HG03025 (cell line): ENCODE measurements at regions not wholly inside any gene's neighbourhood (a gene's known extent, or its start where the extent isn't known, plus 50 kb on each side); places are given as distances from the start of the nearest gene placed in this dataset.
"Not testable (repeated sequence)": the region's sequence is repeated elsewhere in the genome, so short reads cannot be mapped to it uniquely, and the experiment has no call there.

ENCODE experiments used
- ATAC-seq: cut with Tn5 transposase; IDR thresholded peaks from one replicate; pipeline ENCODE4 v1.9.1; 2021; ENCODE audit warnings: mild to moderate bottlenecking, moderate library complexity; ENCODE audit not compliant: unreplicated experiment, low FRiP score

DNA sequence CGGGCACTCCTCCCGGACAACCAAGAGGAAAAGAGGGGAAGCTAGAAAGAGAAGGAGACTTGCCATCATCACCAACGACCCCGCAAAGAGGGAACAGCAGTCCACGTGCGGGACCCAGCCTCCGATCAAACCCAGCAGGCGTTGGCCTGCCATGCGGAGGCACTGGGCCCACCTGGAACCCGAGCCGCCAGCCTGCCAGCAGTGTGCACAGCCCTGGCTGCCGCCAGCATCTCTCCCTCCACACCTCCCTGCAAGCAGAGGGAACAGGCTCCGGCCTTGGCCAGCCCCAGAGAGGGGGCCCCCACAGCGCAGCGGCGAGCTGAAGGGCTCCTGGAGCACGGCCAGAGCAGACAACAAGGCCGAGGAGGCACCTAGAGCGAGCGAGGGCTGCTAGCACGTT is 1244.7 kb upstream of the B3GALT2 start:
- no peak for ATAC-seq

DNA sequence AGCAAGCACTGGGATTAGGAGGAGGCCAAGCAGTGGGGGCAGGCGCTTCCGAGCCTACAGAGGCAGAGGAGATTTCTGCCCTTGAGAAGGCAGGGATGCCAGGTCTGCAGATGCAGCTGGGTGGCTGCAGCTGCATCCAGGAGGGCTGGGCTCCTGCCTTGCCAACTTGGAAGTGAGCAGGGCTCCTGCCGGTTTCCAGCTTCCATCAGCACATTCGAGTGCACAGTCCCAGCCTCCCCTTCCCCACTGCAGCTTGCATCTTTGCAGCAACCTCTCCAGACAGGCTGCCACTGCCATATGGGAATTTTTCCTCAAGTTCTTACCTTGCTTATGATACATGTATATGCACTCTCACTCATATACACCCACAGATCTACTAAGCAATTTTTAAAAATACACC is 1234.3 kb upstream of the B3GALT2 start:
- no peak for ATAC-seq

DNA sequence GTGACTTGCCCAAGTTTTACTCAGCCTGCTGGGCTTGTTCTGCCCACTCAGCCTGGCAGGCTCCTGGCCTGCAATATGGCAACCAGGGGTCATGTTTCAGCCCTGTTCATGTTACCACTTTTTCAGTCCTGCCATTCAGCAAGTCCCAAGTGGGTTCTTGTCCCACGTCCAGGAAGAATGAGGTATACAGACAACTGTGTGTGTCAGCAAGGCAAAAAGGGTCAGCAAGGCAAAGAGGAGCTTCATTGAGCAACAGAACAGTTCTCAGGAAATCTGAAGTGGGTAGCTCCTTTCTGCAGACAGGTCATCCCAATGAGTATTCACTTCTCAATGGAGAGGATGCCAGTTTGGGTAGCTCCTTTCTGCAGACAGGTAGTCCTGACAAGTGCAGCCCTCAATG is 1233.3 kb upstream of the B3GALT2 start:
- no peak for ATAC-seq

DNA sequence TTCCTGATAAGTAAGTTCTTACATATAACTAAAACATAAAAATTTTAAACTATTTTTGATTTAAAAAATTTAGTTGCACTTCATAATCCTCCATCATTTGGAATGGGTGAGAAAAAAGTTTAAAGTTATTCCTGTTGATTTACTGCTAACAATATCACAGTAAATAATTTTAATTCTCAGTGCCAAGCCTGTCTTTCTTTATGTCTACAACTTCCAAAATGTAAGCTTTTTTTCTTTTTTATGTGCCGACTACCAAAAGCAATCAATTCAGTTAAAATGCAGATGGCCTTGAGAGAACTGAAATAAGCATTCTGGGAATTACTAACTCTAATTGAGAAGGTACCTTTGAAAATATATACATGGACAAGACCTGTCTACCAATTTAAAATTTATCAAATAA is 1224.3 kb upstream of the B3GALT2 start:
- ATAC-seq: no peak

DNA sequence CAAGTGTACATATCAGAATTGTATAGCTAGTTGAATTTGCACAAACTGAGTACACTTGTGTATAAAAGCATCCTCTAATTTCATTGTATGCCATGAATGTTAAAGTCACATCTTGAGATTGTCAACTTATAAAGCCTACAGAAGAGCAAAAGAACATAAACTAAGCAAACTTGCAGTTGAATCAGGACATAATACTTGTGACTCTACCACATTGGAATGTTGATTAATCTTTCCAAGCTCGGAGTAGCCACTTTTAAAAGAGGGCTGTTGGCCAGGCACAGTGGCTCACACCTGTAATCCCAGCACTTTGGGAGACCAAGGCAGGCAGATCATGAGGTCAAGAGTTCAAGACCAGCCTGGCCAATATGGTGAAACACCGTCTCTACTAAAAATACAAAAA is 1220.8 kb upstream of the B3GALT2 start:
- not testable (repeated sequence) for ATAC-seq

DNA sequence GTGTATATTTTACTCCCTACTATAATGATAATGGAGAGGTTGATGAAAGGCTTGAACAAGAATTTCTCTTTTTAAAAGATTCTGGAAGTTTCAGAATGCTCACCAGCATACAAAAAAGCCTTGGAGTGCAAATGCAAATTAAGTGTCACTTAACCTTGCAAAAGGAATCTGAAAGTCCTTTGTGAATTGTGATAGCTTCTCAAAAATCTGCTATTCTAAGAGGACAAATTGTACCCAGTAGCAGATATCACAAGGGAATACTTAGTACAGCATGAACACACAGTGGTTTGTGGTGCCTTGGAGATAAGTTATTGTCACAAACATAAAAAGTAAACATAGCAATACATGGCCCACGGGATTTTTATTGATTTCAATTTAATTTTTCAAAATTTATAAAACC is 1208.3 kb upstream of the B3GALT2 start:
- ATAC-seq: no peak

DNA sequence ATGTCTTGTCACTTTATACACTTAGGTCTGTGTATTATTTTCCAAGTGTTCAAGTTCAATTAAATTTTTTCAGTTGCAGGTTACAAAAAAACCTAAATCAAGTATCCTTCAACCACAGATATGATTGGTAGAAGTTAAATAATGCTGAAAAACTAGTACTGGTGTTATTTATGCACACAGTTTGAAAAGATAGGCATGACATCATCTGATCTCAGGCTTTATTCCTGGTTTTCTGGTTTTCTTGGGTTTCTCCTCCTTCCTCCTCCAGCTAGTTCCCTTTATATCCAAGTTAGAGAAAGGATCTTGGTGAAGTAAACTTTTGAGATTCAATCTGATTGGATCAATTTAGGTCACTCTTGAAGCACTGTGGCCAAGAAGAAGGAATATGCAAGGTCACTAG is 1201.1 kb upstream of the B3GALT2 start:
- no peak for ATAC-seq

DNA sequence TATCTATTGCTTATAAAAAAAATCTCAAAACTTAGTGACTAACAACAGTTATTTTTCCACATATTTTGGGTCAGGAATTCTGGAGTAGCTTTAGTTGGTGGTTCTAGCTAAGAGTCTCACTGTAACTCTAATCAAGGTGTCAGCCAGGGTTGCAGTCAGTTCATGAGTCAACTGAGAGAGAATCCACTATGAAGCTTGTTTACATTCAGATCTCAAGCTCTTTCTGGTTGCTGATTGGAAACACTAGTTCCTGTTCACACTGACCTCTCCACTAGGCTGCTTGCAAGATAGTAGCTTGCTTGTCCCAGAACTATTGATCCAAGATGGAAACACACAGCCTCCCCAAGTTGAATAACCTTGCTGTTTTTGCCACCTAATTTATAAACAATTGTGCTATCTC is 1192.1 kb upstream of the B3GALT2 start:
- ATAC-seq: no peak

DNA sequence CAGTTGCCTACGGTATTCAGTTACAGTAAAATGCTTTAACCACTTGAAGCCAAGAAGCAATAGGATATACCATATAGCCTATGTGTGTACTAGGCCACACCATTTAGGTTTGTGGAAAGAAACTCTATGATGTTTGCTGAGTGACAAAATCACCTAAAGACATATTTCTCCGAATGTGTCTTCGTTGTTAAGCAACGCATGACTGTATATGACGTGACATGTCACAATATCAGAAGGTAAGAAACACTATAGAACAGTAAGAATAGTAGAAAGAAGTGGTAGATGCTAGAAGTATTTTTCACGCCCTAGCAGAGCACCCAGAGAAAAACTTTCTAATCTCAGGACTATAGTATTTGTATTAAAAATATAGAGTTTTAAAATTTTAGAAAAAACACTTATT is 1188.2 kb upstream of the B3GALT2 start:
- no peak for ATAC-seq

DNA sequence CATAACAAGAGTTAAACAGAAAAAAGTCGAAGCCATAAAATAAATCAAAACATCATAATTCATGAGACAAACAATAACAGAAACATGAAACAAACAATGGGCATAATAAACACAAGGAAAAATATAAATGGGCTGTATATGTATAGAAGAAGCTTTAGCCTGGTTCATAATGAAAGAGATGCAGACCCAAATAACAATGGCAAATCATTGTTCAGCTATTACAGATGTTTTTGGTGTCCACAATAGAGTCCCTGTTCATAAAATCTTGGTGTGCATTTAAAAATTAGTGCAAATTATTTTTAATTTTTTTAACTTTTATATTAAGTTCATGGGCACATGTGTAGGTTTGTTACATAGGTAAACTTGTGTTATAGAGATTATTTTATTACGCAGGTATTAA is 1185.9 kb upstream of the B3GALT2 start:
- no peak for ATAC-seq

DNA sequence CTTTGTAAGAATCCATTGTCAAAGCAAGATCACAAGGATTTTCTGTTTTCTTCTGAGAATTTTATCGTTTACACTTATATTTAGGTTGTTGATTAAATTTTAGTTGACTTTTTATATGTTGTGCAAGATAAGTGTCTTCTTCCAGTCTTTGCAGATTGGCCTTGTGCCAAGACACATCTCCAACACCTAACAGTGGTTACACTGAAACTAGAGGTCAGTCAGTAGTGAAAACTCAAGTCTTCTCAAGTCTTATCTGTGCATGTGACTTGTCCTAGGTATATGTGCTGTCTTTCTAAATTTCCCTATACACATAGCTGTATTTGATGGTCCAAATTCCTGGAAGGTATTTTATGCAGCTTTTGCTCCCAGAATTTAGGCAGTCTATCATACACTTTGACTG is 1183.2 kb upstream of the B3GALT2 start:
- no peak for ATAC-seq

DNA sequence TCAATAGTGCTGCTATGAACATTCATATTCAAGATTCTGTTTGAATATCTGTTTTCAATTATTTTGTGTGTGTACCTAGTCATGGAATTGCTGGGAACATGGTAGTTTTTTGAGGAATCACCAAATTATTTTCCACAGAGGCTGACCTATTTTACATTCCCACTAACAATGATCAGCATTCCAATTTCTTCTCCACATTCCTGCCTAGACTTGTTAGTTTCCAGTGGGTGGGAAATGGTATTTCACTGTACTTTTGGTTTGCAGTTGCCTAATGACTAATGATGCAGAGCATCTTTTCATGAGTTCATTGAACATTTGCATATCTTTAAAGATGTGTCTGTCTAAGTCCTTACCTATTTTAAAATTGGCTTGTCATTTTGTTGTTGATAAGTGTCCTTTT is 1182.6 kb upstream of the B3GALT2 start:
- ATAC-seq: no peak

DNA sequence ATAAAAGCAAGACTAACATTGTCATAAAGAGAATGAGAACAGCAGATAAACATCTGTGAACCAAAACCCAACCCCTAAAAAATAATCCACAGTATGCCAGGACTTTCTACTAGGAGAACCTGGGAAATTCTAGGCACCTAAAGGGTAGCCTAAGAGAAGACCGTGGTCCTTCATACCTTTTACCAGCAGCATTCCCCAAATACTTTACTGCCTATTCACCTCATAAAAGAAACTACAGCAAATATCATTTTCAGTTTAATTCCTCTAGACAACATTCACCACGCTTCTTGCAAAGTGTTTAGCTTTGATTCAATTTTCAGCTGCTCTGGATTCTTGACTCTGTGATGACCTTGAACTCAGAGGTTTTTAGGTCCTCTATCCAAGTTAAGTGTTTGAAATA is 1180.7 kb upstream of the B3GALT2 start:
- no peak for ATAC-seq

DNA sequence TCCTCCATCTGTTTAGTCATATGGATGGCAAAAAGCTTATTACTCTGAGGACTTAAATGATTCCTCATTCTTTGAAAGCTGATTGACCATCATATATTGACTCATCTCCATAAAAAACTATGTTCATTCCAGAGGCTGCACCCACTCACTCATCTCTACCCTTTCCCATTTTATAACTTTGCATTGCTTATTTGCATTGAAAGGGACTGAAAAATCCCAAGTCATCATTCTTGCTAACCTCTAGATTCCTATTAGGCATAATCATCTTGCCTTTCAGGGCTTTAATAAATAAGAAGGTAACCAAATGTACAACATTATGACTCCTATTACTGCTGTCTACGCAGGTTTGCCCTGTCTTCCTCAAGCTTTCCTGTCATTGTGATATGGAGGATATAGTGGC is 1180.3 kb upstream of the B3GALT2 start:
- no peak for ATAC-seq

DNA sequence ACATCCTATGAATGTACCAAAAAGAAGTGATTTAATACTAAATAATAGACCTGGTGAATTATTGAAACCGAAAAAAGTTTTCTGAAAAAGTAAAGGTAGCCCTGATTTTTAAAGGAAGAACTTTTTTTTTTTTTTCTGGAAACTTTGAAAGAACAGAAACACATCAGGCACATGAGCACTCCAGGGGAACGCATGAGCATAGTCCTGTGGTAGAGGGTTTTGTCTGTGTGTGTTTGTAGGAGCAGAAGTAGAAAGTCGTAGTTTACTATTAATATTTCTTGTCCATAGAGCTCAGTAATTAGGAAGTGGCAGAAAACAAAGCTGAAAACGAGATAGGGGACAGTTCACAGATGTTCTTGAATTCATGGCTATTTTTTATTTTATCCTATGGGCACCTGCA is 1175.9 kb upstream of the B3GALT2 start:
- no peak for ATAC-seq

DNA sequence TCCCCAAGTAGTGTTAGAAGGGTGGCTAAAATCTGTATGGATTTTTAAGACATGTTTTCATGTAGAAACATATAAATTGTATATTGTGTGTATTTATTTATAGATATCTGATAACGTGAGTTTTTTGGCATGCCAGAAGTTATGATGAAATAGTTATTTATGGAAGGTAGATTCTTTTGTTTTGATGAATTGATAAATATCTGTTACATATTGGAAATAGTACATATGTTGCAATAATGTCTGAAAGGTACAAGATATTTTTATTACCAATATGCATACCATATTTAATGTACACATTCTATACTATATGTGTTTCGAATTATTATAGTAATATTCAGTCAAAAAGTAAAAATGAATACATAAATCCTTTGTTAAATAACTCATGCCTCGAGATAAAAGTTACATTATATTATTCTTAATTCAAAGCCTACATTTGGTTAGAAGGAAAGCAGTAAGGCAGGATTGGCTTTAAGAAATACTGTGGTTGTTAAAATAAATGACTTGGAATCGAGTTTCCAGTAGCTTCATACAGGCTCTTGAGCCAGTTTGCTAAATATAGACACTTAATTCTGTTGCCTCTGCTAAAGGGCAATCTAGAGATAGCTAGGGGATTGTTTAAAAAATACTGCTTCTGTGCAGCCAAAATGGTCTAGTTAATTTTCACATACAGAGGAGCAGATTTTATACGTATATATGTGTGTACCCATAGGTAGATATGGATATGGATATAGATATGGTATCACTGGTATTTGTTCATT is 1175.1 kb upstream of the B3GALT2 start:
- ATAC-seq: no peak

DNA sequence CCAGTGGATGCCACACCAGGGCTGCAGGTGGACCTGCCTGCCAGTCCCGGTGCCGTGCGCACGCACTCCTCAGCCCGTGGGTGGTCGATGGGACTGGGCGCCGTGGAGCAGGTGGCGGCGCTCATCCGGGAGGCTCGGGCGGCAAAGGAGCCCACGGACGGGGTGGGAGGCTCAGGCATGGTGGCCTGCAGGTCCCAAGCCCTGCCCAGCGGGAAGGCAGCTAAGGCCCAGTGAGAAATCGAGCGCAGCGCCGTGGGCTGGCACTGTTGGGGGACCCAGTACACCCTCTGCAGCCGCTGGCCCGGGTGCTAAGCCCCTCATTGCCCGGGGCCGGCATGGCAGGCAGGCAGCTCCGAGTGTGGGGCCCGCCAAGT is 1171.8 kb upstream of the B3GALT2 start:
- no peak for ATAC-seq

DNA sequence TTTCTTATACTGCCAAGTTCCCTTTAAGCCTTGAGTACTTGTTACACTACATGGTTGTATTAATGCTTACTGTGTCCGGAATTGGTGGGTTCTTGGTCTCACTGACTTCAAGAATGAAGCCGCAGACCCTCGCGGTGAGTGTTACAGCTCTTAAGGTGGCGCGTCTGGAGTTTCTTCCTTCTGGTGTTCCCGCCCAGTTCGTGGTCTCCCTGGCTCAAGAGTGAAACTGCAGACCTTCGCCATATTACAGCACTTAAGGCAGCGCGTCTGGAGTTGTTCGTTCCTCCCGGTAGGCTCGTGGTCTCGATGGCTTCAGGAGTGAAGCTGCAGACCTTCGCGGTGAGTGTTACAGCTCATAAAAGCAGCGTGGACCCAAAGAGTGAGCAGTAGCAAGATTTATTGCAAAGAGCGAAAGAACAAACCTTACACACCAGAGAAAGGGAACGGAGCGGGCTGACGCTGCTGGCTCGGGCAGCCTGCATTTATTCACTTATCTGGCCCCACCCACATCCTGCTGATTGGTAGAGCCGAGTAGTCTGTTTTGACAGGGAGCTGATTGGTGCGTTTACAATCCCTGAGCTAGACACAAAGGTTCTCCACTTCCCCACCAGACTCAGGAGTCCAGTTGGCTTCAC is 1171.3 kb upstream of the B3GALT2 start:
- ATAC-seq: not testable (repeated sequence)

DNA sequence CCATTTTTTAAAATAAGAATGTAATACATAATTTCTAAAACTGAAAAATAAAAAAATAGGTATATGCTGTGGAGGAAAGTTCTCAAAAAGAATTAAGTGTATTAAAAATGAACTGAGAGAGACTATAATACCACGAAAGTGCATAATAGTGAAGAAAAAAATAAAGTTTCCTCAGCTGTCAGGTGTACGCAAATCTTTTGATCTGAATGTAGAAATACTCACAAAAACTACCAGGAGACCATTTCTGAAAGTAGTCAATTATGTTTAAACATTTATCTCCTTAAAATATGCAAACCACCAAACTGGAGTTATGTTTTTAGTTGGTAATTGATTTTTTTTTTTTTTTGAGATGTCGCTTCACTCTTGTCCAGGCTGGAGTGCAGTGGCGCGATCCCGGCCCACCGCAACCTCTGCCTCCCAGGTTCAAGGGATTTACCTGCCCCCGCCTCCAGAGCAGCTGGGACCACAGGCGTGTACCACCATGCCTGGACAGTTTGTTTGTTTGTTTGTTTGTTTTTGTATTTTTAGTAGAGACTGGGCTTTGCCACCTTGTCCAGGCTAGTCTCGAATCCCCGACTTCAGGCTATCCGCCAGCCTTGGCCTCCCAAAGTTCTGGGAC is 1169.2 kb upstream of the B3GALT2 start:
- no peak for ATAC-seq

DNA sequence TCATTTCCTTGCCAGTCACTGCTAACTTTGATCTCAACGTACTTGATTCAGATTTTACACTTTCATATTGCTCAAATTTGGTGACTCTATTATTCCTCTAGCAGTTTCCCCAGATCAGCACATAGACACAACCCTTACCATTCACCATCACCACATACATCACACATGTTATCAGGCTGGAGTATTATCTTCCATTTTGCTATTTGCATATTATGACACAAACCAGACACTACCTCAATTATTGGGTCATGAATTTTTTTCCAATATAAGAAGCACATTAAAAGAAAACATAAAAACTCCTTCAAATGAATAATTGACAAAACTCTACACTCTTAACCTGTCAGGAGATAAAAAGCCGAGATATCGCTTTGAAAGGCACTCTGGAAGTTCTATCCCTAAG is 1166.7 kb upstream of the B3GALT2 start:
- no peak for ATAC-seq

DNA sequence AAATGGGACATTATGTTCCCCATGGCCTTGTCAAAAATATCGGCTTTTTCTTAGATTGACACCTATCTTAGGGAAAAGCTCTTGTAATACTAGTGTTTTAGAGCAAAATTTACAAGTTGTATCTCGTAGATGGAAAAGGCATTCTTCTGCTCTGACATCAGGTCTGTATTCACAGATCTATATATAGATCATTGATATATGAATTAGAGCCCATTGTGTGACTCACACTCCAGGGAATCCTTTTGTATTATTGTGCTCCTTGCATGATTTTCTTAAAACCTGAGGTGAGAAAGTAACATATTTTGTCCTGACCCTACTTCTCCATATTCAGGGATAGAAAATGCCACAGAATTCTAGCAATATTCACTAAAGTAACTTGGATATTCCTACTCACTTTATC is 1160.8 kb upstream of the B3GALT2 start:
- no peak for ATAC-seq
